ENCODE measurements at regions not wholly inside any gene's neighbourhood (a gene's known extent, or its start where the extent isn't known, plus 50 kb on each side); places are given as distances from the start of the nearest gene placed in this dataset.

- H3K4me1 Mint-ChIP-seq, result peaks cover 6% of the 10 kb centered on the region
- 66% methylated on average over 4 of the region's 6 CpGs for WGBS (ENCODE audit: insufficient coverage)
- H3K4me3 Mint-ChIP-seq, result no peak overlapping the region
- Histone ChIP-seq H3K36me3 (replicated peaks in 1 of 2; ENCODE audit: control insufficient read depth in 1 of 2, insufficient read depth in 2 of 2, low read length in 2 of 2) (no peaks in the 10 kb centered on the region), H3K4me3 (replicated peaks in 1 of 3; ENCODE audit: low read depth in 2 of 3, low read length in 3 of 3) (no peak overlapping the region), H4K20me1 (ENCODE audit: insufficient read depth, low read length) (no peaks in the 10 kb centered on the region), H3K27ac (ENCODE audit: low read depth in 1 of 2, low read length in 2 of 2) (no peak overlapping the region), H2AFZ (ENCODE audit: insufficient read depth, low read depth, low read length, poor library complexity, severe bottlenecking) (no peak overlapping the region), H3K4me1 (ENCODE audit: control insufficient read depth in 1 of 2, insufficient read depth in 2 of 2, low read length in 2 of 2) (no peaks in the 10 kb centered on the region), H3K27me3 (ENCODE audit: control insufficient read depth in 2 of 2, insufficient read depth in 2 of 2, low read length in 2 of 2) (no peaks in the 10 kb centered on the region), H3K4me2 (replicated peaks; ENCODE audit: extremely low read depth, low read length, poor library complexity, severe bottlenecking) (no peak overlapping the region), H3K9me3 (replicated peaks in 1 of 2; ENCODE audit: control insufficient read depth in 1 of 2, insufficient read depth in 1 of 2, low read length in 2 of 2) (no peaks in the 10 kb centered on the region), H3K9ac (ENCODE audit: insufficient read depth, low read length, poor library complexity, severe bottlenecking) (no peak overlapping the region), H3K79me2 (ENCODE audit: insufficient read depth, low read length) (no peaks in the 10 kb centered on the region)
- peaks cover 0 to 2% (median 1%) of the 10 kb centered on the region in 3 donors for H3K27me3 Mint-ChIP-seq (ENCODE audit: low read depth in 3 of 3)
- no peak for TF ChIP-seq CTCF (IDR thresholded peaks at IDR 0.05)
- H3K9me3 Mint-ChIP-seq, result peaks cover 0 to 2% (median 0%) of the 10 kb centered on the region in 7 donors
- intact Hi-C loops (cut with micrococcal nuclease), result no loop called here
- no peaks in the 10 kb centered on the region for H3K36me3 Mint-ChIP-seq
- DNase-seq, result no peak
- H3K27ac Mint-ChIP-seq, result no peak overlapping the region
Measured at GRCh38 chr3:134710313-134710680, 59.5 kb upstream of the KY start.

- H3K4me1 Mint-ChIP-seq, result peaks cover 6% of the 10 kb centered on the region
- Histone ChIP-seq H3K27me3 (ENCODE audit: control insufficient read depth in 2 of 2, insufficient read depth in 2 of 2, low read length in 2 of 2) (no peaks in the 10 kb centered on the region), H3K9ac (ENCODE audit: insufficient read depth, low read length, poor library complexity, severe bottlenecking) (no peak overlapping the region), H3K4me2 (replicated peaks; ENCODE audit: extremely low read depth, low read length, poor library complexity, severe bottlenecking) (no peak overlapping the region), H2AFZ (ENCODE audit: insufficient read depth, low read depth, low read length, poor library complexity, severe bottlenecking) (no peak overlapping the region), H3K27ac (ENCODE audit: low read depth in 1 of 2, low read length in 2 of 2) (no peak overlapping the region), H3K4me3 (replicated peaks in 1 of 3; ENCODE audit: low read depth in 2 of 3, low read length in 3 of 3) (no peak overlapping the region), H3K79me2 (ENCODE audit: insufficient read depth, low read length) (no peaks in the 10 kb centered on the region), H3K36me3 (replicated peaks in 1 of 2; ENCODE audit: control insufficient read depth in 1 of 2, insufficient read depth in 2 of 2, low read length in 2 of 2) (no peaks in the 10 kb centered on the region), H3K9me3 (replicated peaks in 1 of 2; ENCODE audit: control insufficient read depth in 1 of 2, insufficient read depth in 1 of 2, low read length in 2 of 2) (no peaks in the 10 kb centered on the region), H4K20me1 (ENCODE audit: insufficient read depth, low read length) (no peaks in the 10 kb centered on the region), H3K4me1 (ENCODE audit: control insufficient read depth in 1 of 2, insufficient read depth in 2 of 2, low read length in 2 of 2) (no peaks in the 10 kb centered on the region)
- no peak for DNase-seq
- no peaks in the 10 kb centered on the region for H3K36me3 Mint-ChIP-seq
- H3K27me3 Mint-ChIP-seq (ENCODE audit: low read depth in 3 of 3), result peaks cover 0 to 2% (median 1%) of the 10 kb centered on the region in 3 donors
- no peak overlapping the region for H3K4me3 Mint-ChIP-seq
- H3K27ac Mint-ChIP-seq, result peak overlapping the region in 1 of 7 donors; percentile 37
- no peak for TF ChIP-seq CTCF (IDR thresholded peaks at IDR 0.05)
- WGBS (ENCODE audit: insufficient coverage), result no CpG with 5 or more reads among the region's 1 CpG
- intact Hi-C loops (cut with micrococcal nuclease), result no loop called here
- no peaks in the 10 kb centered on the region for H3K9me3 Mint-ChIP-seq
Measured at GRCh38 chr3:134711284-134711683, 60.5 kb upstream of the KY start.
